ENCODE measurements at regions not wholly inside any gene's neighbourhood (a gene's known extent, or its start where the extent isn't known, plus 50 kb on each side); places are given as distances from the start of the nearest gene placed in this dataset.

GRCh38 chr2:24439971-24440340, 51.1 kb upstream of the NCOA1 start:
- intact Hi-C loops (cut with DNase I) = no loop called here
- no peak for ATAC-seq
- no peak for DNase-seq

GRCh38 chr2:24439280-24439970, 51.6 kb upstream of the NCOA1 start:
- no peak for ATAC-seq

DNA sequence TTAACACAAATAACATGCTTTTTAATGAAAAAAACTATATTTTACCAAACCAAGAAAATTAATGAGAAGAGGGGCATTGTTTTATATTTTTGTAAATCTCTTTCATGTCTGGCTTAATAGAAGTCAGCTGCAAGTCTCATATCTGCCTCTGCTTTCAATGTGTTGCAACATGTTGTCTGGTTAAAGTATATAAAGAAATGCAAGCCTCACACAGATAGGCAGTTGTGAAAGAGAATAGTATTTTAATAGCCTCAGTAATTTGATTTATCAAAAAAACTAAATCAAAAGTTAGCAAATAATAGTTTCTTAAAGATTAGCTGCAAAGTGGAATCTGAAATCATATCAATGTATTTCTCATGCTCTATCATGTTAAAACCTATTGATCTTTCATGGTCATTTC, 52.9 kb upstream of the NCOA1 start:
- intact Hi-C loops (cut with DNase I) = no loop called here
- DNase-seq = no peak
- ATAC-seq = no peak

More at GRCh38 chr2:24439280-24439970, 51.6 kb upstream of the NCOA1 start:
- no peak for DNase-seq
- intact Hi-C loops (cut with DNase I) = no loop called here

GRCh38 chr2:24435391-24436316, 55.4 kb upstream of the NCOA1 start:
- peak; percentile 80 for DNase-seq
- intact Hi-C loops (cut with DNase I) = no loop called here
- peak; percentile 70 to 80 for ATAC-seq

- ATAC-seq = peak; percentile 78 to 79
- DNase-seq = no peak
- intact Hi-C loops (cut with DNase I) = no loop called here
Measured at GRCh38 chr2:24434541-24434940, 56.5 kb upstream of the NCOA1 start.

- ATAC-seq = no peak
- intact Hi-C loops (cut with DNase I) = no loop called here
- DNase-seq = no peak
Measured at GRCh38 chr2:24432735-24433134, 58.3 kb upstream of the NCOA1 start.

GRCh38 chr2:24432121-24432520, 58.9 kb upstream of the NCOA1 start:
- no peak for ATAC-seq
- DNase-seq = no peak
- intact Hi-C loops (cut with DNase I) = no loop called here

DNA sequence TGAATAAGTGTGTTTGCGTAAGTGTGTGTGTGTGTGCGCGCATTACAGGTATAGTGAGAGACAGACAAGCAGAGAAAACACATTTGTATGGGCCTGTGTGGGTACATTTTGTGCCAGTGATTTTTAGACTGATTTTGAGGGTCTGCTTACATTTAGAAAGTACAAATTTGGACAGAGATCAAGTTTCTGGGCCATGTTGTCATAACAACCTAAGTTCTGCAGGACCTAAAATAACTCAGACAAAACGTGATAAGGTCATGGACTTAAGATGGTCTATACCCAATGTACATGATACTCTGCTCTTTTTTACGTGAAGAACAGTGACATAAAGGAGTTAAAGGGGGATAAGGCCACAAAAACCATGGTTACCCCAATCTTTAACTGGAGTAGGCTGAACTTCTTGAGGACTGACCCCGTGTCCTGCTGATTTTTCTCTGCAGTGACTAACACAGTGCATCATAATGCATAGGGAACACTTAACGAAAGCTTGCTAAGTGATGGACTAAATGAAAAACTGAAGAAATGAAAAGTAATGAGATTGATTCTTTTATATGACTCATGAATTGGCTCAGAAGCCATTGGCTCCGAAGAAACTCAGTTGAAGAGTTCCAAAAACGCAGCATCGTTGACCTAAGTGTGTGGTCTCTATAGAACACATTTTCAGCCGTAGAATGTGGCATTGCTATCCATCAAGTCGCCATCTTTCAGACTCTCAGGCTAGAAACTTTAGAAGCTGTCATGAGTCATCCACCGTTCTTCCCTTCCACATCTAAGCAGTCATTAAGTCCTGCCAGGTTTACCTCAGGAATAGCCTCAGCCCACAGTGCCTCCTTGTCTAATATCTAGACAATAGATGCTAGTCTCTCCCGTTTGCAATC, 61.6 kb upstream of the NCOA1 start:
- ATAC-seq (no peak), DNase-seq (no peak)
- intact Hi-C loops (cut with DNase I) = no loop called here

DNA sequence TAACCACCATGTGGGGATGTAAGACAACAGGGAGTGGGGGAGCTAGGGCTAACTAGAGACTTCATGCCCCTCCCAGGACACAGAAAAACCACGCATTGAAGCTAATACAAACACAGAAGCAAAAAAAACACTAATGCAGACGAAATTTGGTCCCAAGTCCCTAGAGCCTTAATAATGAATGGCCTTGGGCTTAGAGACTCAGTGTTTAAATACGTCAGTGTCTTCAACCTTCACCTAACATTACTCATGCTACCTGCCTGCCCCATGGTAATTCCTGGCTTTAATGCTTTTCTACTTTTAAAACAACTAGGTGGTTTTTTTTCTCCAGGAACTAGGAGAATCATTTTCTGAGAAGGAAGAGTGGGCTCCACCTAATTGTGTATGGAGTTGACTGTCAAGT, 64.1 kb upstream of the ITSN2 start:
- ATAC-seq (no peak), DNase-seq (no peak)
- intact Hi-C loops (cut with DNase I) = loop anchor here in 1 of 2 donors (5.0 kb wide), 1 partner anchor 403 kb away; no protein-coding TSS in a partner anchor

GRCh38 chr2:24423095-24423494, 62.8 kb upstream of the ITSN2 start:
- intact Hi-C loops (cut with DNase I) = loop anchor here in 1 of 2 donors (5.0 kb wide), 1 partner anchor 404 kb away; no protein-coding TSS in a partner anchor
- ATAC-seq = no peak
- DNase-seq = no peak

DNA sequence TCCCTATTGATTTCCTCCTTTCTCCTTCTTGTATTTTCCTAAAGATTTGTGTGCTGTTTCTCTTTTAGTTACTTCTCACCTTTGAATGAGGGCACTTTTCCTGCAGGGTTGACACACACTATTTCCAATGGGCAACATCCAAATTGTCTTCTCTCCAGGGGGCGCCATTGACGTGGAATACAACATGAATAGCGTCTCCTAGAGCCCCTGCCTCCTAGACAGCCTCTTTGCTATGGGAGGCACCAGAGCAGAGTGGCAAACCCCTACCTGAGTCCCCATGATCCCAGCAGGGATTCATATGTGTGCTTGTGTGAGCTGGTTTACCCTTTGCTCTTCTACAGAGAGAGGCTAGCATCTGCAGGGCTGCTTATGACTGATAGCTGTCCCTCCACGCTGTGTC, 61.3 kb upstream of the ITSN2 start:
- DNase-seq (peak; percentile 74), ATAC-seq (peak; percentile 82 to 89)
- intact Hi-C loops (cut with DNase I) = loop anchor here in 1 of 2 donors (5.0 kb wide), 1 partner anchor 406 kb away; no protein-coding TSS in a partner anchor

DNA sequence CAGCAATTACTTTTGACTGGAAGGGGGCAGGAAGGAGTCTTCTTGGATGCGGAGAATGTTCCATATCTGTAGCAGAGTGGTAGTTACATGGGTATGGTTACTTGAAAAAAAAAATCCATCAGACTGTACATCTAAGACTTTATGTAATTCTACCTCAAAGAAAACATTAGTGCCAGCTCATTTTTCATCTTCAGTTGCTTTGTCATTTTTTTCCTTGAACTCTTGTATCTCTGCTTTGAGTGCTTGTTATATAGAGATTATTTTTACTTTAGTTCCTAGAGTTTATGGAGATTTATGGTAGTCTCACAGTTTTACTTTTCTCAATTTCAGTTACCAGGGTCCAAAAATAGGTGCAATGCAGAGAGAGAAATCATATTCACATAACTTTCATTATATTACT, 60.0 kb upstream of the ITSN2 start:
- ATAC-seq (no peak), DNase-seq (no peak)
- intact Hi-C loops (cut with DNase I) = loop anchor here in 1 of 2 donors (5.0 kb wide), 1 partner anchor 407 kb away; no protein-coding TSS in a partner anchor

DNA sequence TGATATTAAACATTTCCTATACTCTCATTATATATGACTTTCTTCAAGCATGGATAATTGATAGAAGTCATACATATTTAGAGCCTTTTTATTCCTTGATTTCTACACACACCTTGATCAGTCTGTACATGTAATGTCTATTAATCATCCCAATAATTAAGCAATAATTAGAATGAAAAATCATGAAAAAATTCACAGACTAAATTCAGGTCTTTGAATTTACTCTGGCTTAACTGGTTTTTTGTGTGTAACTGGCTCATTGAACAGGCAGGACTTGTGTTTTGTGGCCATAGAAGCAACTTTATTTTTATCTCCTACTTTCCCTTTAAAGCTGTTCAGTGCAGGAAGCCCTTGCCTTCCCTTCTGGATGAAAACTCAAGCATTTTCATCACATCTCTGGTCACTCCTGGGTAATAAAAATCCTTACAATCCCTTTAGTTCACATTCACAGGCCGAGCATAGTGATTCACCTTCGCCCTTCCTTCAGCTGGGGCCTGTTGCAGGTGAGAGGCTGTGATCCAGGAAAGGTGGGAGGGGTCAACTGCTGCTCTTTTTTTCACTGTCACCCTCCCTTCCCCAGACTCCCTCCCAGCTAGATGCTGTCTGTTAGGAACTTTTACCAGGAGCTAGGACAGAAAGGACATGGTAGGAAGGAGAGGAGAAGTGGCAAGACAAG, 58.0 kb upstream of the ITSN2 start:
- ATAC-seq (no peak), DNase-seq (no peak)
- intact Hi-C loops (cut with DNase I) = loop anchor here in 1 of 2 donors (10.0 kb wide), 1 partner anchor 776 kb away; no protein-coding TSS in a partner anchor

- intact Hi-C loops (cut with DNase I) = loop anchor here in 1 of 2 donors (10.0 kb wide), 1 partner anchor 782 kb away; no protein-coding TSS in a partner anchor
- ATAC-seq = no peak
Measured at GRCh38 chr2:24412812-24413211, 52.5 kb upstream of the ITSN2 start.

DNA sequence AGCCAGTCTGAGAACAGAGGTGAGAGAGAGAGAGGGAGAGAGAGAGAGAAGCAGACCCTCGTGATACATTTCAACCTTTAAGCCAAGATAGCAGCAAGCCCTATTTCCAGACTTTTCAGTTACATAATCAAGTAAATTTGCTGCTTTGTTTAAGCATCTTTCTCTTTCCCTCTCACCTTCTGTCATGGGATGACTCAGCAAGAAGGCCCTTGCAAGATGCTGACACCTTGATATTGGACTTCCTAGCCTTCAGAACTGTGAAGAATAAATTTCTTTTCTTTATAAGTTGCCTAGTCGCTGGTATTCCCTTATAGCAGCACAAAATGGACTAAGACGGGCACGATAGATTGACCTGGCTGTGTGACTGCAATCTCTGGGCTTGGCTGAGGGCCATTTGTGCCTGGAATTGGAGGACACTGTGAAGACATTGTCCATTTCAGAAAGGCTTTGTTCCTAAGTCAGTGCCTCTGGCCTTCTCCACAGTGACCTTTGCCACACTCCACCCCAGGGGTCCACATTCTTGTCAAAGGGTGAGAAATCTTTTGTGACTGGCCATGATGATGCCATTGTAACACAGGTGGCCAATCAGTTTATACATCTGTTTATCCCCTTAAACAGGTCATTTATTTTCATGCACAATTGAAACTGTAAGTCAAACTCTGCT, 51.3 kb upstream of the ITSN2 start:
- DNase-seq (no peak), ATAC-seq (no peak)
- intact Hi-C loops (cut with DNase I) = loop anchor here in 1 of 2 donors (10.0 kb wide), 1 partner anchor 783 kb away; no protein-coding TSS in a partner anchor

More at GRCh38 chr2:24412812-24413211, 52.5 kb upstream of the ITSN2 start:
- no peak for DNase-seq

- intact Hi-C loops (cut with DNase I) = loop anchor here in 1 of 2 donors (1.0 to 10.0 kb wide), 2 partner anchors 416 to 784 kb away; no protein-coding TSS in a partner anchor
- DNase-seq (no peak), ATAC-seq (no peak)
Measured at GRCh38 chr2:24410976-24411375, 50.6 kb upstream of the ITSN2 start.

DNA sequence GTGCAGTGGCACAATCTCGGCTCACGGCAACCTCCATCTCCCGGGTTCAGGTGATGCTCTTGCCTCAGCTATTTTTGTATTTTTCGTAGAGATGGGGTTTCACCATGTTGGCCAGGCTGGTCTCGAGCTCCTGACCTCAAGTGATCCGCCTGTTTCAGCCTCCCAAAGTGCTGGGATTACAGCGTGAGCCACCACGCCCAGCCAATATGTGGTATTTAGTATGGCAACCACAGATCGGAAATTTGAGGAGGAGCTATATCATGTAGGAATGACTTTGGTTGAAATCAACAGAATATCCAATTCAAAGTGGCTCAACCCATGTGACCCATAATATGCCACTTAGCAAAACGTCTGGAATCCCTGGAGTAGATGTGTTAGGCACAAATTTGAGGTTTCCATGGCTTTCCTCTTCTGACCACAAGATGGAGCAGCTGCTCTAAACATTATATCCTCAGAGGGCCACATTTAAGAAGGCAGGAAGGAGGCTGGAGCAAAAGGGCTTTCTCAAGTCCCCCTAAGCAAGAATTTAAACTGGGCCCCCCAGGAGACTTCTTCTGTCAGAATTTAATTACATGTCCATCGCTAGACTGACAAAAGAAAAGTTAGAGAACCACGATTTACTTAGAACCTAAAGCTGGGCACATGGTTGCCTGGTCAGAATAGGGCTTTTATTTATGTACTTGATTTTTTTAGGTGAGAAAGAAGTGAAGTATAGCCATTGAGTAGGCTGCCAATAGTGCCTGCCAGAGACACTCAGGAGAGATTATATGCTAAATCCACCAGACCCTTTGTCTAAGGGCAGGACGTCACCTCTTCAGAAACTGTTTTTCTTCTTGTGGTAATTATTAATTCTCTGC, 49.6 kb upstream of the ITSN2 start:
- ATAC-seq (peak; percentile 79 to 82), DNase-seq (no peak)
- intact Hi-C loops (cut with DNase I) = loop anchor here (1.0 to 10.0 kb wide), 3 partner anchors 417 to 785 kb away; no protein-coding TSS in a partner anchor

Measured in left cardiac atrium (tissue), 4 donors.